ENCODE measurements at regions not wholly inside any gene's neighbourhood (a gene's known extent, or its start where the extent isn't known, plus 50 kb on each side); places are given as distances from the start of the nearest gene placed in this dataset.

DNA sequence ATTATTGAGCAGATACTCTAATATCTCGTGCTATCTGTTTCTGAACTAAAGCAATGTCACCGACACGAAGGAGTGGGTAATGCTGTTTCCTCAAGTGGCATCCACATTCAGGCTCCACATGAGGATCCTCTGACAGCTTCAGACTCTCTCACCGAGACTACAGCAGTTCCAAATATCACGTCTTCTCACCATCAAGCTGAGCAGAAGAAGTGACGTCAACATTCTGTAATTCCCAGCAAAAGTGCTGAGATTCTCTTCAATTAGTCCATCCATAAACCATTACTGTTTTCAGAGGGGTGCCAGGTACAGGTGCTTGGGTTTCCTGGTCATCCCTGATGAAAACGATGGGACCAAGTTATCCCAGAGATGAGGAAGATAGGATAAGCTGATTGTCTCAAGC is 110.0 kb upstream of the DACH1 start:
- Histone ChIP-seq H4K20me1 (ENCODE audit: control insufficient read depth, extremely low read depth, insufficient read depth, low read length) (no peaks in the 10 kb centered on the region), H3K4me1 (ENCODE audit: control insufficient read depth, extremely low read depth, insufficient read depth, low read length) (no peaks in the 10 kb centered on the region)

DNA sequence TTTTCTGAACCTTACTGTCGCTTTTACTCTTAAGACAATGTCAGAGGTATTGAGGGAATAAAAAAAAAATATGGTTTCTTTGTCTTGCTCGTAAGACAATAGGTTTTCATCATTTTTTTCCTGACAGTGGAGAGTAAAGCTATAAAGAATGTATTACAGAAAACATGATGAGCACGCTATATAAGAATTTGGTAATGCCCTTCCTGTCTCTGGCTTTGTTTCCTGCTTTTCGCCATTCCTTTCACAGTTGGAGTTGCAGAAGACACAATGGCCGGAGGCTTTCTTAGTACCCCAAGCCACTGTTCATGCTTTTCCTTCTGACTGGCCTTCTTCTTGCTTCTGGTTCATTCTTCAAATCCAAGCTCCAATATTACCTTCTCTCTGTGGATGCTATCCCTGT is 101.0 kb upstream of the DACH1 start:
- H2AFZ ChIP-seq (ENCODE audit: low read length): no peak overlapping the region
- TF ChIP-seq EZH2 (IDR thresholded peaks at IDR 0.05; ENCODE audit: low read length, missing control alignments) (no peak), CTCF (conservative IDR thresholded peaks at IDR 0.05 in 1 of 2, IDR thresholded peaks at IDR 0.05 in 1 of 2; ENCODE audit: low read depth in 1 of 2, low read length in 2 of 2) (no peak)

More for the DNA sequence above, 110.0 kb upstream of the DACH1 start:
- Histone ChIP-seq H3K4me3 (replicated peaks in 1 of 4; ENCODE audit: control extremely low read depth in 1 of 4, insufficient read depth in 1 of 4, low read depth in 3 of 4, low read length in 4 of 4) (no peak overlapping the region), H3K27me3 (ENCODE audit: control insufficient read depth, insufficient read depth, low read length) (no peaks in the 10 kb centered on the region), H3K9ac (ENCODE audit: insufficient read depth, low read length) (no peak overlapping the region), H3K79me2 (ENCODE audit: control insufficient read depth, insufficient read depth, low read length) (no peaks in the 10 kb centered on the region), H3K27ac (ENCODE audit: insufficient read depth, low read length) (no peak overlapping the region), H3K36me3 (ENCODE audit: control insufficient read depth, insufficient read depth, low read length) (no peaks in the 10 kb centered on the region), H2AFZ (ENCODE audit: low read length) (no peak overlapping the region), H3K4me2 (ENCODE audit: extremely low read depth, insufficient read depth, low read length) (no peak overlapping the region), H3K9me3 (ENCODE audit: control insufficient read depth, insufficient read depth, low read depth, low read length) (no peaks in the 10 kb centered on the region)
- TF ChIP-seq EZH2 (IDR thresholded peaks at IDR 0.05; ENCODE audit: low read length, missing control alignments) (no peak), CTCF (conservative IDR thresholded peaks at IDR 0.05 in 1 of 2, IDR thresholded peaks at IDR 0.05 in 1 of 2; ENCODE audit: low read depth in 1 of 2, low read length in 2 of 2) (no peak)
- DNase-seq (ENCODE audit: low read depth in 2 of 2): no peak

DNA sequence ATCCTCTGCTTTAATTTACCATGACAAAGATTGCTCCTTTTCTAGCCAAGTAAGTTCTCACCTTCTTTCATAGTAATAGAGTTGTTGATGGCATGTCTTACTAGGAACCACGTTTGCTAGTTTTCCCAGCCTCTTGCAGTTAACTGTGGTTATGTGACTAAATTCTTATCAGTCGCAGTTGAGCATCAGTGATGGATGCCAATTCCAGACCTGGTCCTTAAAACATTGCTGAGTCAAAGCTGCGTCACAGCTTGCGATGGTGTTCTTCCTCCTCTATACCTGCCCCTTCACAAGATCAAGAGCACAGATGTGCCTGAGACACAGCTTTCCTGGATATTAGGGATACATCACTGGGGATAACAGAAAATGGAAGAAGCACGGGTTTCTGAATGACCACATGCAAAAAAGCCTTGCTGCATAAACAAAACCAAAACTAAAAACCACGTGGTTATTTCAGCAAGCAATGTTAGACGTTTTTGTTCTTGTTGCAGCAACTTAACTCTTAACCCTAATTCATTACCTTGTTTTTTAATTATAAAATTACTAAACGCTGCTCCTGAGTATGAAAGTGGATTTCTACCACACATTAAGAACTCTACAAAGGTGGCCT is 97.6 kb upstream of the DACH1 start:
- Histone ChIP-seq H3K9me3 (ENCODE audit: control insufficient read depth, insufficient read depth, low read depth, low read length) (no peaks in the 10 kb centered on the region), H4K20me1 (ENCODE audit: control insufficient read depth, extremely low read depth, insufficient read depth, low read length) (no peaks in the 10 kb centered on the region), H3K27ac (ENCODE audit: insufficient read depth, low read length) (no peak overlapping the region), H3K4me1 (ENCODE audit: control insufficient read depth, extremely low read depth, insufficient read depth, low read length) (no peaks in the 10 kb centered on the region), H3K36me3 (ENCODE audit: control insufficient read depth, insufficient read depth, low read length) (no peaks in the 10 kb centered on the region), H3K27me3 (ENCODE audit: control insufficient read depth, insufficient read depth, low read length) (no peaks in the 10 kb centered on the region), H3K4me3 (replicated peaks in 1 of 4; ENCODE audit: control extremely low read depth in 1 of 4, insufficient read depth in 1 of 4, low read depth in 3 of 4, low read length in 4 of 4) (peak overlapping the region in 1 of 4 experiments; percentile 22), H3K9ac (ENCODE audit: insufficient read depth, low read length) (no peak overlapping the region), H2AFZ (ENCODE audit: low read length) (no peak overlapping the region), H3K4me2 (ENCODE audit: extremely low read depth, insufficient read depth, low read length) (no peak overlapping the region), H3K79me2 (ENCODE audit: control insufficient read depth, insufficient read depth, low read length) (no peaks in the 10 kb centered on the region)
- DNase-seq (ENCODE audit: low read depth in 2 of 2): peak; percentile 9 to 53
- TF ChIP-seq CTCF (conservative IDR thresholded peaks at IDR 0.05 in 1 of 2, IDR thresholded peaks at IDR 0.05 in 1 of 2; ENCODE audit: low read depth in 1 of 2, low read length in 2 of 2) (no peak), EZH2 (IDR thresholded peaks at IDR 0.05; ENCODE audit: low read length, missing control alignments) (no peak)

More for the DNA sequence above, 101.0 kb upstream of the DACH1 start:
- no peaks in the 10 kb centered on the region for H3K79me2 ChIP-seq (ENCODE audit: control insufficient read depth, insufficient read depth, low read length)
- no peak overlapping the region for H3K4me2 ChIP-seq (ENCODE audit: extremely low read depth, insufficient read depth, low read length)
- H4K20me1 ChIP-seq (ENCODE audit: control insufficient read depth, extremely low read depth, insufficient read depth, low read length): no peaks in the 10 kb centered on the region
- H3K4me1 ChIP-seq (ENCODE audit: control insufficient read depth, extremely low read depth, insufficient read depth, low read length): no peaks in the 10 kb centered on the region
- no peak overlapping the region for H3K27ac ChIP-seq (ENCODE audit: insufficient read depth, low read length)
- H3K9ac ChIP-seq (ENCODE audit: insufficient read depth, low read length): no peak overlapping the region
- H3K4me3 ChIP-seq (replicated peaks in 1 of 4; ENCODE audit: control extremely low read depth in 1 of 4, insufficient read depth in 1 of 4, low read depth in 3 of 4, low read length in 4 of 4): no peak overlapping the region
- H3K27me3 ChIP-seq (ENCODE audit: control insufficient read depth, insufficient read depth, low read length): no peaks in the 10 kb centered on the region
- peak in 1 of 2 donors; percentile 25 for DNase-seq (ENCODE audit: low read depth in 2 of 2)
- H3K36me3 ChIP-seq (ENCODE audit: control insufficient read depth, insufficient read depth, low read length): no peaks in the 10 kb centered on the region
- no peaks in the 10 kb centered on the region for H3K9me3 ChIP-seq (ENCODE audit: control insufficient read depth, insufficient read depth, low read depth, low read length)

Measured in fibroblast of lung (primary cell).